ENCODE measurements at regions not wholly inside any gene's neighbourhood (a gene's known extent, or its start where the extent isn't known, plus 50 kb on each side); places are given as distances from the start of the nearest gene placed in this dataset.

GRCh38 chr5:74392711-74393351 lies 247.7 kb downstream of the ENC1 start:
- TF ChIP-seq CTCF (IDR thresholded peaks at IDR 0.05) (no peak), POLR2AphosphoS5 (IDR thresholded peaks at IDR 0.05) (no peak), POLR2A (IDR thresholded peaks at IDR 0.05) (no peak)
